Cerebellar nuclear complex (tissue), 1 donor: ENCODE measurements at regions not wholly inside any gene's neighbourhood (a gene's known extent, or its start where the extent isn't known, plus 50 kb on each side); places are given as distances from the start of the nearest gene placed in this dataset.
"Not testable (repeated sequence)": the region's sequence is repeated elsewhere in the genome, so short reads cannot be mapped to it uniquely, and the experiment has no call there.

Experiments used
- DNase-seq, 2 experiments: peaks; one replicate each; lab custom pipeline; 2025; lab: John Stamatoyannopoulos, UW

DNA sequence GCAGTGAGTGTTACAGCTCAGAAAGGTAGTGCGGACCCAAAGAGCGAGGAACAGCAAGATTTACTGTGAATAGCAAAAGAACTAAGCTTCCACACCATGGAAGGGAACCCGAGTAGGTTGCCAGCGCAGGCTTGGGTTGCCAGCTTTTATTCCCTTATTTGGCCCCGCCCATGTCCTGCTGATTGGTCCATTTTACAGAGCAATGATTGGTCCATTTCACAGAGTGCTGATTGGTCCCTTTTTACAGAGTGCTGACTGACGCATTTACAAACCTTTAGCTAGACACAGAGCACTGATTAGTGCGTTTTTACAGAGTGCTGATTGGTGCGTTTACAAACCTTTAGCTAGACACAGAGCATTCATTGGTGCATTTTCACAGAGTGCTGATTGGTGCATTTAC, 1030.7 kb downstream of the EPHA7 start:
- DNase-seq, result not testable (repeated sequence)

DNA sequence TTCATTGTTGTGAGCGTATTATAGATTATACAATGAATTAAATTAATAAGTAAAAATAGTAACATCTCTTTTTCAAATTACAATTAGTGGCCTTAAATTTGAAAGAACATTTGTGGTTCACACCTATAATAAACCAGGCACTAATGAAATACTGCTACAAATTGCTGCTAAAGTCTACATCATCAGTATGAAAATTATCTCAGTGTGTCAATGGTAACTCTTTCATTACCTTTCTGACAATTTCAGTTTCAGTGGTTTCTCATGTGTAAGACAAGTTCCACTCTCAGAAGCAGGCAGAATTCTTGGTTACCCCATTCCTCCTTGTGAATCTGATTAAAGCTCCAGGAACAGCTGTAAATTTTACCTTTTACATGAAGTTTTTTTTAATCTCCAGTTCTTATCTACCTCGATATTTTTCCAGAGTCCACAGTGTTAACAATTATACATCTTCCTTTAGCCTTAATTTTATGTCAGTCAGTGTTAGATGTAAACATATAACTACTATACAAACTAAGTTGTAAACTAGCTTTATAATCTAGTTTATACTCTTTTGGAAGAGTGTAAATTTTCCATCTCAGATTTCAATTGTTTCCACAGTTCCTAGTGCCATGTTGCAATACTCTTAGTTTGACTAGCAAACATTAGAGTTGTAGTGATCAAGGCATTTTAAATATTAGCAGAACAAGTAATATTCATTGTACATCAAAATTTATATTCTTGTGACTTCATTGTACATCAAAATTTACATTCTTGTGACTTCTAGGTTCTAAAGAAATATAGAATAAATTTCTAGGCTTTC, 1038.4 kb downstream of the EPHA7 start:
- no peak for DNase-seq

DNA sequence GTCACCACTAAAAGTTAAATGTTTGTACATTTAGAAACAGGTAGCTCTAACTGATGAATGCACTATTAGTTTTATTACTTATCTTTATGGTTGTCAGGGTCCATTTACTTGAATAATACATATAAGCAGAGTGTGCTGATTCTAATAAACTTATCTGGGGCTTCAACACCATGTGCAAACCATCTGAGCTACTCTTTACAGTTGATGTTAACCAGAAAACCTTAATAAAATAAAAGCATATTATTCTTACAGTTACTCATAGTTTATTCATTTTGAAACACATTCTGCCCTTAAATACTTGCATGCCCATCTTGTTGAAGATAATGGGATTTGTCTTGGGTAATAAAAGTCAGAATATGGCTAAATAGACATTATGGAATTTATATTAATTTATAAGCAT, 1042.2 kb downstream of the EPHA7 start:
- no peak for DNase-seq

DNA sequence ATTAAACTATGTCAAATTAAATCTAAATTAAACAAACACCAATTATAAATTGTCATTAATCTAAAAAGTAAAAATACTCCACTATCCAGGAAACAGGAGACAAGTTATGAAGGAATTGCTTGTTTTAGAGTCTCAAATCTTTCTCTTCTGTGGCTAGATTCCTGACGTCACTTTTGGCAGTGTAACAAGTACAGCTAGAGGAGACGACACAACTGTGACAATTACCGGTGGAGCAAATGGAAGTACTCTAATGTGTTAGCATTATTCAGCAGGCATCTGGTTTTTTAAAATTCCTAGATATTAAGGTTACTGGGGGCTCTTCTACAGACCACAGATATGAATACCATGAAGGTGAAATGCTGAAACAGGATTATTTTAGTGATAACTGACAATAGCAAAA, 1042.7 kb downstream of the EPHA7 start:
- no peak for DNase-seq

DNA sequence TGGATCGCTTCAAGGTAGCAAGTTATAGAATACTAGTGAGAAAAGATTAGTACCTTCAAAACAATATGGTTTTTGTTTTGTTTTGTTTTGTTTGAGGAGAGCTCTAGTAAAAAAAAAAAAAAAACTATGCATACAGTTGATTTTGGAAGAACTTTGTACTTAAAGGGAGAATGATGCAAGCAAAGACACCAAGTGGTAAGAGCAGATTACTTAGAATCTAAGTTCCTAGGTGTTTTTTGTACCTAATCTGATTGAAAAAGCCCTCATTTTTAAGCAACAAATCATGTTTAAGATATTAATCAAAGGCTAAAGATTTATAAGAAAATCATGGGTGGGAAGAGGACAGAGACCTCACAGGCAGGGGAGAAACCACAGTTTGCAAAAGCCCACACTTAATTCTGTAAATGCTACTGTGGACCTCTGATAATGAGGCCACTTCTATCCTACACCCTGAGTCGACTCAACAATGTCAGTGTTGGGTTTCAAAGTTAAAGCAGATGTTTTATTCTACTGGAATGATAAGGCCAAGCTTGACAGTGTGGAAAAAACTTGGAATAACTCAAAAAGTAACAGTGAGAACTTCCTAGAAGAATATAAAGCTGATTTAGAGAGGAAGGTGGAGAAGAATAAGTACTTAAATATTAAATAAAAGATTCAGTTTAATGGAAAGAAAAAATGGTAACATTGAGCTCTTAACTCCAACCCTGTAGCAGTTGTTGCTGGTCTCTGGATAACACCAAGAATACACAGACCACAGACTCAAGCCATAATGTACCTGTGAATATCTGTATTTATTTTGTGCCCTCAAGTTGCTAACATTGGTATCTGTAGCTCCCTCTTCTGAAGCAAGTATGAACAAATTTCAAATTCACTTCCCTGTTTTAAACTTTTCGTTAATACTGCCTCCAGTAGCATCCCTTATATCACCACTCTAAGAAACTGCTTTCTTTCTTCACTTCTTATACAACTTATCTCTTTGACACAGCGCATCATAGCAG, 1047.8 kb downstream of the EPHA7 start:
- DNase-seq, result no peak

DNA sequence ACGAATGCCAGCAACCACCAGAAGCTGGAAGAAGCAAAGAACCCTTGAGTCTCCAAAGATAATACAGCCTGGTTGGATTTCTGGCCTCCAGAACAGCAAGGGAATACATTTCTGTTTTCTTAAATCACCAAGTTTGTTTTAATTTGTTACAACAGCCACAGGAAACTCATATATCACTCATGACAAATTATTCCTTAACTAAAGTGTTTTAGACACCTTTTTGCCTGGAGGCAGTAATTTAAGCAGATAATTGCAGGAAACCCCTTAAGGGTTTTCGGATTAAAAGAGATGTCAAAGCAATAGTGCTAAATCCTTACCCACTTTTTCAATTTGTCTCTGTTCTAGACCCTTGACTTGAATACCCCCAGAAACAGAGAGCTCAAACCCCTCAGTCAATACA, 1050.0 kb downstream of the EPHA7 start:
- no peak for DNase-seq

DNA sequence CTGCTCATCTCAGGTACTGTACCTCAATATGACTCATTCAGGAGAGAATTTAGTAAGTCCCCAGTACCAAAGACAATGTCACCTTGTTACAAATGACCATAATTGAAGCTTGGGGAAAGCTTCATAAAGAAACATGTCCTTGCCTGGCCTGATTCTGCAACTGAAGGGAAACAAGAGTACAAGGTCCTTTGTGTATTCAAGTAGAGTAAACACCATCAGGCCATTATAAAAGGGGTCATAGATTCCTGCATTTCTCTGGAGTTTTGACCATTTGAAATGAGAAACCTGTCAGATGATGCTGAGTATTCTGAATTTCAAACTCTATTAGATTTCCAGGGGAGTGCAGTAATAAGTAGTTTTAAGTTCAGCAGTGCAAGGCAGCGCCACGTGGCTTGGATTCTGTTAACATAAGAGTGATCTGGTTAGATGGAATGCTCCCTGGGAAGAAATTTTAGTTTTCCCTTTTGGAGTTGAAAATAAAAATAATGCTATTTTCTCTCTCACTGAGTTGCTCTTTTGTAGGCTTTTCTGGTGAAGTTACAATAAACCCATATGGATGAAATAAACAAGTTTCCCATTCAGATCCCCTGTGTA, 1054.3 kb downstream of the EPHA7 start:
- DNase-seq, result no peak

DNA sequence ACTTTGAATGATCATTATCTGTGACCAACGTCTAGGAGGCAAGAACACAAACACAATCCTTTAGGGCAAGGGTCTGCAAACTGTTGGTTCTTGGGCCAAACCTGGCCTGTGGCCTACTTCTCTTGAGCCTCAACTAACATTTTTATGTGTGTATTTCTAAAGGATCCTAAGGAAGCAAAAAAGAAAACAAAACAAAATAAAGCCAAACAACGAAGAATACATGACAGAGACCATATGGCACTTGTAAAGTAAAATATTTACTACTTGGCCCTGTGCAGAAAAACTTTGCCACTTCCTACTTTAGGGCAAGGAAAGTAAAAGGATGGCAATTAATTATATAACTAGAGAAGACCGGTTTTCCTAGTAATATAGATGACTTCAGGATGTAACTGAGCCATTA, 1056.2 kb downstream of the EPHA7 start:
- no peak for DNase-seq

DNA sequence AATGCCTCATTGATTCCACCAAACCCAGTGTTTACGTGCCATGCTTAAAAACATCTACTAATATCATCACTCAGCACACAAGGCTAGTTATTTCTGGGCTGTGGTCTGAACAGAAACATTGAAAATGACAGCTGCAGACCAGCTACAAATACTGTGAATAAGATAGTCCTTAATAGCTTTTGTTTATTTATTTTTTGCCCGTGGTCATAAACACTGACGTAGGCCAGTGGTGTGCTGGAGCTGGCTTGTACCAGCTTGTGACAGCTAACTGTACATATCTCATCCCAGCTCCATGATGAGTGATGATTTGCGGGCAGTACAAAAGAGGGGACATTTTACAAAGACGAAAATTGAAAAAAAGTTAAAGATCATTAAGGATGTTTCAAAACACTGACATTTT, 1057.0 kb downstream of the EPHA7 start:
- DNase-seq, result no peak

DNA sequence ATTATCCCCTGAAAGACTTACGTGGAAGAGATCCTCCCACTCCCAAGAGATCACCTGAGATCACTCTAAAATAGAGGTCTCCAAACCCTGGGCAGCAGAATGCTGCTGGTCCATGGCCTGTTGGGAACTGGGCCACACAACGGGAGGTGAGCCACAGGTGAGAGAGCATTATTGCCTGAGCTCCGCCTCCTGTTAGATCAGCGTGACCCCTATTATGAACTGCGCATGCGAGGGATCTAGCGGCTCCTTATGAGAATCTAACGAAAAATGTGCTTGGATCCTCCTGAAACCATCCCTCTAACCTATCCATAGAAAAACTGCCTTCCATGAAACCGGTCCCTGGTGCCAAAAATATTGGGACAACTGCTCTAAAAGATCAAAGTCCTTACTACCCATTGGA, 1057.4 kb downstream of the EPHA7 start:
- no peak for DNase-seq

DNA sequence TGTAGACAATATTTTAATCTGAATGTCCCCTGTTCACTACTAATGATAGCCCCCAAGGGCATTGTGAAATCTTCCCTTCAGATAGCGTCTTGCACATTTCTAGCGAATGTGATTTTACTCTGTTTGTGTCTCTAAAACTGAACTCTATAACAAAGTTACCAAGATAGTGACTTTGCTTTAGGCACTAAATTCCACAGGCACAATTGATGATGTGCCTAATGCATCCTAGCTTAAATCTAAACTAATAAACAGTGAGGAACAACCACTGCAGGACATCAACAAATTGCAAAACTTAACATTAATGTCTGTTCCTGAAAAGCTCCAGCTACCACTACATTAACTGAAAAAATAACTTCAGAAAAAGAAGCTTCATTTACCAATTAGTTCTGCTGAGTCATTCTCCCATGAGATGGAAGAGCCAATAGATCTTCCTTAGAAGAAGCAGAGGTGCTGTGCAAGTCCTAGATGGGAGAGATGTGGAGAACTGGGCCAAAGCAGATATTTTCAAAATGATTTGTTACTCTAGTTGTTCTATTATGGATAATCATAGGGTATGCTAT, 1065.0 kb downstream of the EPHA7 start:
- DNase-seq, result no peak

DNA sequence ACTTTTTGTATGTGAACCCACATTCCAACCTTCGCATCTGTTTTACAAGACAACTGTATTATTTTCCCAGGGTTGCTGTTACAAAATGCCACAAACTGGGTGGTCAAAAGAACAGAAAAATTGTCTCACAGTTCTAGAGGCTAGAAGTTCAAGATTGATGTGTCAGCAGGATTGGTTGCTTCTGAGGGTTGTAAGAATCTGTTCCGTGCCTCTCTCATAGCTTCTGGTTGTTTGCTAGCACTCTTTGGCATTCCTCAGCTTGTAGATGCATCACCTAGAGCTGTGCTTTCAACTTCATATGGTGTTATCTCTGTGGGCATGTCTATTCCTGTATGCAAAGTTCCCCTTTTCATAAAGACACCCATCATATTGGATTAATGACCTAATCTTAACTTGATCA, 1067.2 kb downstream of the EPHA7 start:
- no peak for DNase-seq

DNA sequence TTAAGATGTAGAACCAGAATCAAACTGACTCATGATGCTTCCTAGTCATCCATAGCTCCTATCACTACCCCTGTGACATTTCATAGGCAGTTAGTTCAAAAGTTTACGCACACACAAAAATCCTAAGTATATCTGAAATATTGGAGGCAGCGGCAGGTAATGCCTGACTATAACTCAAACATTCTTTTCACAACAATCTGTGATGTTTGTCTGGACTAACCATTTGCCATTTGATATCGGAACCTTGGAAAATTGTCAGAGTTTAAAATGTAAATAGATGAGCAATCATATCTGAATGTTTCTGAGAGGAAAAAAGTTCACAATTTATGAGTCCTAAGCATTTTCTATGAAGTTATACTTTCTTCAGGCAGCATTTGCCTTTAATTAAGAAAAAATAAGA, 1078.2 kb downstream of the EPHA7 start:
- no peak for DNase-seq

DNA sequence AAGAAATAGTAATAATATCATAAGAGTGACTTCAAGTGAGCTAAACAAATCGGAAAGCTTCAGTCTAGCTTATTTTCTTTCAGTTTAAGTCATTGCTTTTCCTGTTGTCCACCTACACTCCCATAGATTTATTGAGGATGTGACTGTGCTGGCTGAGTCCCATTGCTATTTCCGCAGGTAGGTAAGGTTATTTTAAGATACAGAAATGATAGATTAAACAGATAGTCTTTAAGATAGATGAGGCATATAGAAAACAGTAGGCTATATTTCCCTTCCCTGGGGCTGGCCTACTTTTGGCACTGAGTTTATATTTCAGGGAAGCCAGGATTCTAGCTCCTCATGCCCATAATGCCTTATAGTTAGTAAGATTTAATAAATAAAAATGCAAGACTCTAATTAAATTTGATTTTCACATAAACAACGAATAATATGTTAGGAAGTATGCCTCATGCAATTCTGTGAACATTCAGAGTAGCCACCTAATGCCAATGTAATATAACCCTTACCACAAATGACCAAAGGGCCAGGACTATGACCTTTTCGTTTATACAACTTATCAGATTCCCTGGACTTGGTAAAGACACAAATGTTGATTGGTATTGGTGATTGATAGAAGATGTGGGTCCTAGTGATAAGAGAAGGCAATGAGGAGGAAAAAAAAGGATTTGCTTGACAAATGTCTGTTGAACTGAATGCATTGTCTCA, 1079.3 kb downstream of the EPHA7 start:
- no peak for DNase-seq

DNA sequence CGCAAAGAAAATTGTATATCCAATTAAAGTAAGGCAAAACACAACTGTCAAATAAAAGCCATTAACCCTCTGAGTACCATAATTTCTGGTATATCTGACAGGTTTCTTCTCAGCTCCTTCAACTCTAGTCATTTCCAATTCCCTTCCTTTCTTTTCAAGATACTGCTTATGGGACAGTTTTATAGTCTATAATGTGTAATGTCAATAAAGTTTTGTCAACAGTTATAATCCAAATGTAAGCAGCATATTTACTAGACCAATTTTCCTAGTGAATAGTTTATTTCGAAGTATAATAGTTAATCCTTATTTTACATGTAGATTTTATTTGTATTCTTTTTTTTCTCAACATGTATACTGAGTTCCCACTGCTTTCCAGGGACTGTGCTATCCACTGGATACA, 1081.8 kb downstream of the EPHA7 start:
- no peak for DNase-seq

DNA sequence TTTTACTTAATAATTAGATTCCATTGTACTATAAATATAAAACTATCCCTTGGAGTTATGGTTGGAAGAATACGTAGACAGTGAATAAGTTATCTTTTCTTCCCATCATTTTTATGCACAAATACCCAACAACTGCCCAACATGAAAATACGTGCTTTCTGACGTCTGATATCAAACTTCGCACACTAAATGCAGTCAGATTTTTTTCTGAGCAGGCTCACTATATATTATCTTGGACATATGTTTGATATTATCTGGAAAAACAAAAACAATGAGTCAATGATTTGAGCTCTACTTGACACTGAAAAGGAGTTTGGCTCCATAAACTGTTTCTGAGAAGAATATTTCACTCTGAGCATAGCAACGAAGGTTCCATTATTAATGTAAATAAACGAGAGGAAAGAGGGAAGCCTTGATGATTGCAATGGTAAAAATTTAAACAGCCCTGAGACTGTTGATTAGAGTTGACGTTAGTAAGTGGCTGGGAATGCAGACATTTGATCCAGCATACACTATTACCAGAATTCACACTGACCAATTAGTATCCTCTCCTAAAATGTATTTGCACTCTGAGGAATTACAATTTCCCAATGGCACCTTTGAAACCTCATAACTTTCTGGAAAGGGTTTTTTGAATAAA, 1090.0 kb downstream of the EPHA7 start:
- DNase-seq, result no peak

DNA sequence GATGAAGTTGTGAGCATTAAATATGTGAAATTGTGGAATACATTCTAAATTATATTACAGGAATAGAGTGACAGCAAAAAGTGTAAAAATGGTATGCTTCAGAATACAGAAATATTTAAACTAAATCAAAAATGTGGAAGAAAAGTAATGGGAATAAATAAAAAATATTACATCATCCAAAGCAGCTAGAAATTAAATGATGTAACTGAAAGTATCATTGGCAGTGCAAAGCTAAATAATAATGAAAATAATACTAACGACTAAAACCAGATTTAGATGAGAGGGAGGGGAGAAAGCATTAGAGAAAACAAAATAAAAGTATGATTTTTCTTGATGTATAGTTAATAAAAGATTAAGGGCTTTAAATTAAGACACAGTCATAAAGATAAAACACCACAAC, 1104.0 kb downstream of the EPHA7 start:
- DNase-seq, result no peak

DNA sequence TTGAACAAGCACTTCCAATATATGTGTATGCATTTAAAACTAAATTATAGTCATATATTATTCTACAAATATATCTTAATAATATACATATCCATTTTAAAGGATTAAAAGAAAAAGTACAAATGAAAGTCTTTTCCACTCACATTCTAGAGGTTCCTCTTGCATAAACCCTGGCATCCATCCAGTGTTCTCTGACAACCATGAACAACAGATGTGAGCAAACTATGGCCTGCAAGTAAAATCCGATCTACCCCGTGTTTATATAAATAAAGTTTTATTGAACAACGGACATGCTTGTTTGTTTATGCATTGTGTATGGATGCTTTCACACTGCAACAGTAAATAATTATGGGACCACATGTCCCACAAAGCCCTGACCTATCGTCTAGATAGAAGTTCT, 1122.3 kb downstream of the EPHA7 start:
- no peak for DNase-seq

DNA sequence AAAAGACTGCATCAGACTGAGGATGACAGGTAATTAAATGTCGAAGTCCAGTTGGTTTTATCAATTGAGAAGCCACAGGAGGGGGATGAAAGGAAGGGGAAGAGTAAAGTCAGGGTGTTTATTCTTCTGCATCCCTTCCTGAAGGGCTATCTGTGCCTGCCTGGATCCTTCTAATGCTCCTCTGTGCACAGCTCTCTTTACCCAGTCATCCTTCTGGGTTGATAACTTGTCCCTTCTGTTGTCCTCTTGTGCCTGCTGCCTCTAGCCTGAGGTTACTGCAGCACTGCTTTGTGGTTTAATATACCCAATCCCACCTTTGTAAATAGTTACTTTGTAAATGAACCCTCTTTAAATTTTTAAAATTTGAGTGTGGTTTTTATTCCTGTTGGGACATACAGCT, 1127.3 kb downstream of the EPHA7 start:
- no peak for DNase-seq

DNA sequence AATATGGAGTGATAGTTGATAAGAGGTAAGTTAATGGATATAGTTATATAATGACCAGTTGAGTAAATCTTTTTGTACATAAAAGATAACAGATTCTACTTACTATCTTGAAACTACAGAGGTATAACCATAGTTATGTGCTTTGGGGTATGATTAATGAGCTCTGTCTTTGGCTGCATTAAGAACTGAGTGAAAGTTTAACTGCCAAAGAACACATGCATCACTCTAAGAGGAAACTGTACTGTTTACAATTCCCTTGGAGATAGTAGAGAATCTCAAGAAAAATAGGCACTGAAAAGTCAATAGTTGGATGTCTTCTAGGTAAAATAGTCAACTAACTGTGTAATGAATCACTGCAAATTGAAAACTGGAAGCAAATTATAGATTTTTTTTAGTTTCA, 1129.5 kb downstream of the EPHA7 start:
- no peak for DNase-seq

DNA sequence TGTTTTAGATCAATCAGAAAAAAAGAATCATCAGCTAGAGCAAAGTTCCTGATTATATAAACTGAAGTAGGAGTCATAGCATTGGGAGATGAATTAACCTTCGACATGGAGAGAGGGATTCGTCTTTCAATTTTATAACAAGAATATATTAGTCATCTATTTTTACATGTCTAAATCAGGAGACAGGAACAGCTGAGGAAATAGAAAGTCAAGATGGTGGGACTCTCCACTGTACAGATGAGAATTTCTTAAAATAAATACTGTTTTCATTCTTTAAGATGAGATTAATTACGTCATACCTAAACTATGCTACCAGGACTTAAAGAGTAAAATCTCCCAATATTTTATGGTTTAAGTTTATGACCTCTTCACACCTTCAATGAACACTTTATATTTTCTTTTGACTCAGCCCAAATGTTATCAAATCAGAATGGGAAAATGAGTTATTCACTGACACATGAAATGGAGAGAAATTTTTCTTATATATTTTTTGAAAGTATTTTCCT, 1137.7 kb downstream of the EPHA7 start:
- no peak for DNase-seq
